ENCODE measurements at regions not wholly inside any gene's neighbourhood (a gene's known extent, or its start where the extent isn't known, plus 50 kb on each side); places are given as distances from the start of the nearest gene placed in this dataset.

DNA sequence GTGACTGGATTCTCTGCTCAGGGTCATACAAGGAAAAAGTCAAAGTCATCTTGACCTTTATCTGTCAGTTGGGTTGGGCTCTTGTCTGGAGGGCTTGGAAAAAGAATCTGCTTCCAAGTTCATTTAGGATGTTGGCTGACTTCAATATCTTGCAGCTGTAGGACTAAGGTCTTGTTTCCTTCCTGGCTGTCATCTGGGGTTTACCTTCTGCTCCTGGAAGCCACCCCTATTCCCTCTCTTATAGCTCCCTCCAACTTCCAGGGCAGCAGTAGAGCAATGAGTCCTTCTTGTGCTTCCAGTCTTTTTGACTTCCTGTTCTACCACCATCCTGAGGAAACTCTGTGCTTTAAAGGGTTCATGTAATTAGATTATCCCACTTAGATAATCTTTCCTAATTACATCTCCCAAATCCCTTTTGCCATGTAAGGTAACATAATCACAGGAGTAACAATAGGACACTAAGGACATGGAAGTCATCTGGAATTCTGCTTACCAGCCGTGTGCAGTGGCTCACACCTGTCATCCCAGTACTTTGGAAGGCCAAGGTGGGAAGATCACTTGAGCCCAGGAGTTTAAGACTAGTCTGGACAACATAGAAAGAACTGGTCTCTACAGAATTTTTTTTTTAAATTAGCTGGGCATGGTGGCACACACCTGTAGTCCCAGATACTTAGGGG lies 170.7 kb upstream of the KITLG start:
- H3K4me3 ChIP-seq (ENCODE audit: low read depth, low read length) = no peak overlapping the region
- DNase-seq (ENCODE audit: low read depth) = no peak
- TF ChIP-seq, protein P1, sequence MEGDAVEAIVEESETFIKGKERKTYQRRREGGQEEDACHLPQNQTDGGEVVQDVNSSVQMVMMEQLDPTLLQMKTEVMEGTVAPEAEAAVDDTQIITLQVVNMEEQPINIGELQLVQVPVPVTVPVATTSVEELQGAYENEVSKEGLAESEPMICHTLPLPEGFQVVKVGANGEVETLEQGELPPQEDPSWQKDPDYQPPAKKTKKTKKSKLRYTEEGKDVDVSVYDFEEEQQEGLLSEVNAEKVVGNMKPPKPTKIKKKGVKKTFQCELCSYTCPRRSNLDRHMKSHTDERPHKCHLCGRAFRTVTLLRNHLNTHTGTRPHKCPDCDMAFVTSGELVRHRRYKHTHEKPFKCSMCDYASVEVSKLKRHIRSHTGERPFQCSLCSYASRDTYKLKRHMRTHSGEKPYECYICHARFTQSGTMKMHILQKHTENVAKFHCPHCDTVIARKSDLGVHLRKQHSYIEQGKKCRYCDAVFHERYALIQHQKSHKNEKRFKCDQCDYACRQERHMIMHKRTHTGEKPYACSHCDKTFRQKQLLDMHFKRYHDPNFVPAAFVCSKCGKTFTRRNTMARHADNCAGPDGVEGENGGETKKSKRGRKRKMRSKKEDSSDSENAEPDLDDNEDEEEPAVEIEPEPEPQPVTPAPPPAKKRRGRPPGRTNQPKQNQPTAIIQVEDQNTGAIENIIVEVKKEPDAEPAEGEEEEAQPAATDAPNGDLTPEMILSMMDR (IDR thresholded peaks at IDR 0.05; ENCODE audit: insufficient read depth, low read depth, low read length, missing control alignments) = no peak

DNA sequence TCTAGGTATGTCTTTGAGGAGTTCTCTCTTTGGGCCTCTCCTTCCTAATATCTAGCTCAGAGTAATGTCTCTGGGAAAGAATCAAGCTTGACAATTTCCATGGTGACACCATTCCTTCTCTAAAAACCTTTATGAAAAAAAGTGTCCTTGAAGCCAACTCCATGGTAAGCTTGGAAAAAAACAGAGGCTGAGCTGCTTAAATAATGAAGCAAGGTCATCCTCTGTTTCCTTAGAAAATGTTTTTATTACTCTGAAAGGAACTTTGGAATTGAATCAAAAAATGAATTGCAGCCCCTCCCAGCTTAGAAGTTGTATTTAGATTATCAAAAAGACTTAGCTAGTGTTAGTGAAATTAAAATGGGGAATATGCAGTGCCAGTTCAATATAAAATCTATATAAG lies 166.1 kb upstream of the KITLG start:
- no peak overlapping the region for H3K4me3 ChIP-seq (ENCODE audit: low read depth, low read length)
- TF ChIP-seq, protein P1 (IDR thresholded peaks at IDR 0.05; ENCODE audit: insufficient read depth, low read depth, low read length, missing control alignments) = no peak
- DNase-seq (ENCODE audit: low read depth) = no peak

DNA sequence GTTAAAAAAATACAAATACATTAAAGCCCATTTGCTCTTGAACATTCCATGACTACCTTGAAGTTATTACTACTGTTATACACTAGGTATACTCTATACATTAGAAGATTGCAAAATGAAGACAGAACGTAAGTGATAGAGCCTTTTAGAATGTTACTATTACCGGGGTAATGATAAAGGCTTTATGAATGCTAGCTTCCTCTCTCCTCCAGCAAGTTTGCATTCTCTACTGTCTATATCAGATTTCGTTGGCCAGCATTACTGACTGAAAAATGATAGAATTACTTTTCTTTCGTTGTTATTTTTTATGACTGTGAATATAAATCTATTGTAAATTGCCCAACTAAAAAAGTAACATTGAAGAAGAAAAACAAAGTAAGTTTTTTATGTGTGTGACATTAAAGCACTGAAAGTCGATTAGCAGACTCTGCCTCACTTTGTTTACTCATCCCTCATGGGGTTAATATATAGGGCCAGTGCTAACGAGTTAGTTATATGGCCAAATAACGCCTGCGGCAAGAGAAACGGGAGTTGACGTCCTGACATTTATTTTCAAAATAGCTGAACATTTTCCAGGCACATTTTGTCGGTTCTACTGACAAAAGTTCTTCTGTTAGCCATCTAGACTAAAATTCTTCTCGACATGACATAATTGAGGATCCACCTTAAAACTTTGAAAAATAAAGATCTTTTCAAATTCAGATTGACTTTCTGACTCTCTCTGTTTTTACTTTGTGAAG lies 163.8 kb upstream of the KITLG start:
- H3K4me3 ChIP-seq (ENCODE audit: low read depth, low read length) = no peak overlapping the region
- no peak for DNase-seq (ENCODE audit: low read depth)
- TF ChIP-seq, protein P1 (IDR thresholded peaks at IDR 0.05; ENCODE audit: insufficient read depth, low read depth, low read length, missing control alignments) = no peak

DNA sequence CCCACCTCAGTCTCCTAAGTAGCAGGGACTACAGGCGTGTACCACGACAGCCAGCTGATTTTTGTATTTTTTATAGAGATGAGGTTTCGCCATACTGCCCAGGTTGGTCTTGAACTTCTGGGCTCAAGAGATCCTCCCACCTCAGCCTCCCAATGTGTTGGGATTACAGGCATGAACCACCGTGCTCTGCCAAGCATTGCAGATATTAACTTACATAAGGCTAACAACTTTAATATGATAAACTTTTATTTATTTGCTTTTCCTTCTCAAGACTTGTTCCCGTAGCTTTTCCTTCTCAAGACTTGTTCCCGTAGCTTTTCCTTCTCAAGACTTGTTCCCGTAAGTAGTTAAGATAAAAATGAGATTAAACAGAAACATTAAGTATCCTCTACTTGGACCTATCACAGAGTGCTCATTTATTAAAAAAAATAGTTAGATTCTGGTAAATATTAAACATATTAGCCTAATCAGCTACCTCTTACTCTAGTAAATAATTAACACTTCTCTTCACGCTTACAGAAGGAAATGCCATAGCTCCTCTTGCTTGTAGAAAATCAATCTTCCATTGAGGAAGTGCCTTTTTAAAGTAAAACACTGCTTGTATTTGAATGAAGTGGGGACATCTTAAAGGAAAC lies 157.7 kb upstream of the KITLG start:
- TF ChIP-seq, protein P1 (IDR thresholded peaks at IDR 0.05; ENCODE audit: insufficient read depth, low read depth, low read length, missing control alignments) = no peak
- no peak for DNase-seq (ENCODE audit: low read depth)

DNA sequence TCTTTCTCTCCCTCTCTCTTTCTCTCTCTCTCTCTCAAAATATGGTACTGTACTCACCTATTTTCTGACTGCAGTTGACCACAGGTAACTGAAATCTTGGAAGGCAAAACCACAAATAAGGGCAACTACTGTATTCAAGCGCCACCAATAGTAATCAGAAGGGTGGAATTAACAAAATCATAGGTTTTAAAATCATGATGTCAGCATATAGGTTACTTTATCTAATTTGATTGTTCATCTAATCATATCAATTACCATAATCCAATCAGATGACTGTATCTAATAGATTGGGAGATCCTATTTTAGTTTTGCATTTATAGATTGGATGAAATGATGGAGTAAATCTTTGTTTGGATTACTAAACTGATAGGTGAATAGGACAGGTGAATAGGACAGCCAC lies 155.8 kb upstream of the KITLG start:
- TF ChIP-seq, protein P1 (IDR thresholded peaks at IDR 0.05; ENCODE audit: insufficient read depth, low read depth, low read length, missing control alignments) = no peak
- no peak for DNase-seq (ENCODE audit: low read depth)
- no peak overlapping the region for H3K4me3 ChIP-seq (ENCODE audit: low read depth, low read length)

More for the DNA sequence above, 157.7 kb upstream of the KITLG start:
- H3K4me3 ChIP-seq (ENCODE audit: low read depth, low read length) = no peak overlapping the region

DNA sequence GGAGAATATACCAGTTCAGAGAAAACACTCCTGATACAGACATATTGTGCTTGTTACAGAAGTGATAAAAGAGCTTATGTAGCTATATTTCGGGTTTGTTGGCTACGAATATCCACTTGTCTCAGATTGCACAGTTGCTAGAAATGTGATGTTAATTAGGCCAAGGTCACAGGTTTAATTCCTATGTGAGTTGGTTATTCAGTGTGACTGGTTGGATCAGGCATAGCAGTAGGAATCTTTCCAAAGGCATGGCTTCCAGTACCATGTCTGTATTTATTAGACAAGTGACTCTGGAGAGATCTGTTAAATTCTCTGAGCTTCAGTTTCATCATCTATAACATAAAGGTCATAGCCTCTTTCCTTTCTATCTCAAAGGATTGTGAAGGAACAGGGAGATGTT lies 152.7 kb upstream of the KITLG start:
- H3K4me3 ChIP-seq (ENCODE audit: low read depth, low read length) = no peak overlapping the region
- DNase-seq (ENCODE audit: low read depth) = no peak
- TF ChIP-seq, protein P1 (IDR thresholded peaks at IDR 0.05; ENCODE audit: insufficient read depth, low read depth, low read length, missing control alignments) = no peak

Measured in GM12865 (cell line).